Activated naive CD8-positive, alpha-beta T cell treated with anti-CD3 and anti-CD28 coated beads, Interleukin-2, amount 50 U/mL, for 24 hours (primary cell): ENCODE measurements at regions not wholly inside any gene's neighbourhood (a gene's known extent, or its start where the extent isn't known, plus 50 kb on each side); places are given as distances from the start of the nearest gene placed in this dataset.
"Not testable (repeated sequence)": the region's sequence is repeated elsewhere in the genome, so short reads cannot be mapped to it uniquely, and the experiment has no call there.

Experiments used
- ATAC-seq: fragments of 150-1000 bp; cut with Tn5 transposase; one replicate; pipeline ENCODE4 v1.10.0; 2021
- DNase-seq: peaks from one replicate; pipeline ENCODE4 v3.0.0; 2021
- H3K27ac Mint-ChIP-seq: one replicate; pipeline ENCODE4 v1.8.0; 2021; ENCODE audit warnings: mild to moderate bottlenecking, mixed read lengths
- H3K27me3 Mint-ChIP-seq: one replicate; pipeline ENCODE4 v1.8.0; 2021; ENCODE audit warnings: mixed read lengths
- H3K36me3 Mint-ChIP-seq: one replicate; pipeline ENCODE4 v1.8.0; 2021; ENCODE audit warnings: low read depth, mixed read lengths
- H3K4me1 Mint-ChIP-seq: one replicate; pipeline ENCODE4 v1.8.0; 2021; ENCODE audit warnings: mixed read lengths
- H3K4me3 Mint-ChIP-seq: one replicate; pipeline ENCODE4 v1.8.0; 2021; ENCODE audit warnings: mild to moderate bottlenecking, moderate library complexity, mixed read lengths
- H3K9me3 Mint-ChIP-seq: one replicate; pipeline ENCODE4 v1.8.0; 2021; ENCODE audit warnings: mixed read lengths

DNA sequence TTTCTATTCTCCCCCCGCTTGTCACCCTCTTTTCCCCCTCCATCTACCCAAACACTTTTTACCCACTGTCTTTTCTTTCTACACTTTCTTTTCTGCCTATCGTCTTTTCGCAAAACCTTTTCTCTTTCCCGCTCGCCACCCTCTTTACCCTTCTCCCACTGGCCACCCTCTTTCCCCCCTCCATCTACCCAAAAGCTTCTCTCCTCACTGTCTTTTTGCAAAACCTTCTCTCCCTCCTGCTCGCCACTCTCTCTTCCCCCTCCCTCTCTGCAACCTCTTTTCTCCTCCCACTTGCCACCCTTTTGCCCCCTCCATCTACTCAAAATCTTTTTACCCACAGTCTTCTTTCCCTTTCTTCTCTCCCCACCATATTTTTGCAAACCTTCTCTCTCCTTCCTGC, 4462.8 kb upstream of the OR11H1 start:
- H3K27ac Mint-ChIP-seq, H3K36me3 Mint-ChIP-seq, DNase-seq, H3K27me3 Mint-ChIP-seq, ATAC-seq, H3K4me1 Mint-ChIP-seq, H3K4me3 Mint-ChIP-seq: not testable (repeated sequence)
- H3K9me3 Mint-ChIP-seq = peaks cover 59% of the 10 kb centered on the region

DNA sequence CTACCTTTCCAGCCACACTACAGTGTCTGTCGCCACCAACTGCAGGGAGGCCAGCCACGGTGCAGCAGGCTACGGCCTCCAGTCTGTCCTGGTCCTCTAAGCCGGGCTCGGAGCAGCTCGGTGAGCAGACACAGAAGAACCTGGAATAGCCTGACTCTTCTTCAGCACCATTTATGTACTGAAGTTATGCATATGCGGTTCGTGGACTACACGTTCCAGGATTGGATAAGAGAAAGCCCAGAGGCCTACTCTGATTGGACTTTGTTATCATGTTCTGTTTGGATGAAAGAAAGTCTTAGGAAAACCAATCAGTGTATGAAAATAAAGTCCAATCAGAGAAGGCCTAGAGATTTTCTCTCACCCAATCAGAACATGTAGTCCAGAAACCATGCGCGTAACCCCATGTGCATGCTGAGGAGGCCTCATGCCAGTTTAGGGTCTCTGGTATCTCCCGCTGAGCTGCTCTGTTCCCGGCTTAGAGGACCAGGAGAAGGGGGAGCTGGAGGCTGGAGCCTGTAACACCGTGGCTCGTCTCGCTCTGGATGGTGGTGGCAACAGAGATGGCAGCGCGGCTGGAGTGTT, 4462.0 kb upstream of the OR11H1 start:
- H3K27ac Mint-ChIP-seq, H3K4me1 Mint-ChIP-seq, H3K36me3 Mint-ChIP-seq, H3K4me3 Mint-ChIP-seq, ATAC-seq, H3K27me3 Mint-ChIP-seq, DNase-seq: not testable (repeated sequence)
- H3K9me3 Mint-ChIP-seq = peaks cover 55% of the 10 kb centered on the region

DNA sequence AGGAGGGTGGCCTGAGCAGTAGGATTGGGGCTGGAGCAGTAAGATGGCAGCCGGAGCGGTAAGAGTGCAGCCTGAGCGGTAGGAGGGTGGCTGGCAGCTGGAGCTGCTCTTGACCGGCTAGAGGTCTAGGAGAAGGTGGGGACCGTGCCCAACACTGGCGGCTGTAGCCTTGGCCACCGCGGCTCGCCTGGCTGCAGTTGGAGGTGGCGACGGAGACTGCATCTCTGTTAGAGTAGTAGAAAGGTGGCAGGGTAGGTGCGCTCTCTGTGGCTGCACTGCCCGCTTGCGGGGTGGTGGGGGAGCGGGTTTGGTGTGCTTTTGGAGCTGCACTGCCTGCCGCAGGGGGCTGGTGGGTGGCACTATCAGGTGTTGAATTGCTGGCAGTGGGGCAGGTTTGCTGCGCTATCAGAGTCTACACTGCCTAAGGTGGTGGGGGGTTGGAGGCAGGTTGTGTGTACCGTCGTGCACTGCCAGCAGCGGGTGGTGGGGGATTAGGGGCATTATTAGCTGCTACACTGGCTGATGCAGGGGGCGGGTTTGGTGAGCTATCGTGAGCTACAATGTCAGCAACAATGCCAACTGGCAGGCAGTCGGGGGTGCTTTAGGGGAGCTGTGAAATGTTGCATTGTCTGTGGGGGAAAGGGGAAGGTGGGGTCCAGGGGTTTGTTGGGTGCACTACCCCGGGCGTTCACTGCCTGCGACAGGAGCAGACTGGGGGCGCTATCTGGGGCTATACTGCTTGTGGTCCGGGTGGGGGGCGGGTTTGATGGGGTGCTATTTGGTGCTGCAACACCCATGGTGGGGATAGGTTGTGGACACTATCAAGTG, 4461.3 kb upstream of the OR11H1 start:
- ATAC-seq (peak; percentile 43), DNase-seq (no peak)
- Mint-ChIP-seq H3K36me3 (peaks cover 7% of the 10 kb centered on the region), H3K4me3 (no peak overlapping the region), H3K4me1 (no peaks in the 10 kb centered on the region), H3K9me3 (peaks cover 51% of the 10 kb centered on the region), H3K27ac (no peak overlapping the region), H3K27me3 (no peaks in the 10 kb centered on the region)

DNA sequence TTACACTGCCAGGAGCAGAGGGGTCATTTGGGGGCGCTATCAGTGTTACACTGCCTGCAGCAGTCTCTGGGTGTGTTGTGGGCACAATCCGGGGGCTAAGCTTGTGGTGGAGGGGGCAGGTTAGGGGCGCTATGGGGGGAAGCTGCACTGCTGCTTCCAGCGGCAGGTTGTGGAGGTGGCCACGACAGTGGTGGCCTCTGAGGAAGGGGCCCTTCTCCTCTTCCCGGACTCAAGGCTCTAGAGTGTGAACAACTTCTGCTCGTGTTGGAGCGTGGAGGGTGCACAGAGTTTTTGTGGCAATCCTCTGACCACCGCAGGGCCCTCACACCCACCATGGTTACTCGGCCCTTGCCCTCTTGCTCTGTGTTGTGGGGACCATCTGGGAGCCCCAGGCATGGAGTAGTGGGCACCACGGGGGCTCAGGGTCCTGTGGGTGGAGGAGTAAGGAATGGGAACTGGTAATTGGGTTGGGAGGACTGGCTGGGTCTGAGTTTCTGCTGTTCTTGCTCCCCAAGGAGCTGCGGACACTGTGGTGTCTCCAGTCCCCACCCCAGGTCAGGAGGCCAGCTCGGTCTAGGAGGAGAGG, 4460.6 kb upstream of the OR11H1 start:
- peaks cover 48% of the 10 kb centered on the region for H3K9me3 Mint-ChIP-seq
- not testable (repeated sequence) for H3K27ac Mint-ChIP-seq, H3K4me1 Mint-ChIP-seq, H3K36me3 Mint-ChIP-seq, H3K4me3 Mint-ChIP-seq, H3K27me3 Mint-ChIP-seq, DNase-seq, ATAC-seq

DNA sequence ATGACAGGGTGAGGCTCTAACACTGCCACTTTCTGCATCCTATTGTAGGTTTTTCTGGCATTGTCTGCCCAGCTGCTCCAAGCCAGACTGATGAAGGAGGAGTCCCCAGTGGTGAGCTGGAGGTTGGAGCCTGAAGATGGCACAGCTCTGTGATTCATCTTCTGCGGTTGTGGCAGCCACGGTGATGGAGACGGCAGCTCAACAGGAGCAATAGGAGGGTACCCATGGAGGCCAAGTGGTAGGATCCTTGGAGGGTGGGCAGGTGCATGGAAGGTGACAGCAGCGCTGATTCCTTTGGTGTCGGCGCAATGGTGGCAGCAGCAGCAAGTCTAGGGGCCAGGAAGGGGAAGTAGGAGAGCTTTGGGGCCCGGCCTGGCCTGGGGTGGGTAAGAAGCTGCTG, 4460.1 kb upstream of the OR11H1 start:
- not testable (repeated sequence) for H3K4me1 Mint-ChIP-seq, ATAC-seq

DNA sequence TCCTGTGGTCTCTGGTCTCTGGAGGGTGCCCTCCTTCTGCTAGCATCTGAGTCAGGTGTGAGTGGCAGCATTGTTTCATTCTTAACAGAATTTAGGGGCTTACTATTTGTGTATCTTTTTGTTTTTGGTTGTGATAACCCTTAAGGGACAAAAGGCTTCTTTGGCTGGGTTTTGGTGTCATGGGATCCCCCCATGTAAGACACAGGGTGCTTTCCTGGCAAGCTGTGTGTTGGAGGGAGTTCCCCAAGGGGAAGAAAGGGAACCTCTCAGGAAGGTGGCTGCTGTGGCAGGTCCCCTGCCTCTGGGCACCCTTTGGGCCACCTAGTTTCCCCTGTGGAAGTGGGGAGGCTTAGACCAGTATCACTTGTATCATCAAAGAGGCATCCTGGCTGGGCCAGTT, 4459.6 kb upstream of the OR11H1 start:
- not testable (repeated sequence) for DNase-seq, H3K4me3 Mint-ChIP-seq, H3K27ac Mint-ChIP-seq, H3K36me3 Mint-ChIP-seq, H3K4me1 Mint-ChIP-seq, H3K27me3 Mint-ChIP-seq, ATAC-seq
- H3K9me3 Mint-ChIP-seq = peaks cover 42% of the 10 kb centered on the region

More for the DNA sequence above, 4460.1 kb upstream of the OR11H1 start:
- not testable (repeated sequence) for DNase-seq, H3K4me3 Mint-ChIP-seq, H3K36me3 Mint-ChIP-seq, H3K27me3 Mint-ChIP-seq, H3K27ac Mint-ChIP-seq
- peaks cover 47% of the 10 kb centered on the region for H3K9me3 Mint-ChIP-seq
